ENCODE measurements at regions not wholly inside any gene's neighbourhood (a gene's known extent, or its start where the extent isn't known, plus 50 kb on each side); places are given as distances from the start of the nearest gene placed in this dataset.
"Not testable (repeated sequence)": the region's sequence is repeated elsewhere in the genome, so short reads cannot be mapped to it uniquely, and the experiment has no call there.

DNA sequence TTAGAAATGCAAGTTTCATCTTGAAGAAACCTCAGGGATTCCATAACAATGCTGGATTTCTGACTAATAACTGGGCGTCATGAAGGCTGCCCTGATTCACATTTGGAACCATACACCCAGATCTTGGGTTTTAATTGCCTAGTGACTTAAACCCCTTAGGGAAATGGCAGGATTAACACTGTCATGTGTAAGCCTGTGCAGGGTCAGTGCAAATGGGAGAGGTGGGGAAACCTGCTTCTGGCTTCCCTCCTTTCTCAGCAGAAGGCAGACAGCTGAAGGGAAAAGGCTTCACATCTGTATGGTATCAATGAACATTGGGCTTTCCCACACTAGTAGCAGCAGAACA is 364.2 kb downstream of the ANKRD30A start:
- WGBS, 3 donors: 68 to 91% (median 73%) methylated on average over 1 of the region's 1 CpG

DNA sequence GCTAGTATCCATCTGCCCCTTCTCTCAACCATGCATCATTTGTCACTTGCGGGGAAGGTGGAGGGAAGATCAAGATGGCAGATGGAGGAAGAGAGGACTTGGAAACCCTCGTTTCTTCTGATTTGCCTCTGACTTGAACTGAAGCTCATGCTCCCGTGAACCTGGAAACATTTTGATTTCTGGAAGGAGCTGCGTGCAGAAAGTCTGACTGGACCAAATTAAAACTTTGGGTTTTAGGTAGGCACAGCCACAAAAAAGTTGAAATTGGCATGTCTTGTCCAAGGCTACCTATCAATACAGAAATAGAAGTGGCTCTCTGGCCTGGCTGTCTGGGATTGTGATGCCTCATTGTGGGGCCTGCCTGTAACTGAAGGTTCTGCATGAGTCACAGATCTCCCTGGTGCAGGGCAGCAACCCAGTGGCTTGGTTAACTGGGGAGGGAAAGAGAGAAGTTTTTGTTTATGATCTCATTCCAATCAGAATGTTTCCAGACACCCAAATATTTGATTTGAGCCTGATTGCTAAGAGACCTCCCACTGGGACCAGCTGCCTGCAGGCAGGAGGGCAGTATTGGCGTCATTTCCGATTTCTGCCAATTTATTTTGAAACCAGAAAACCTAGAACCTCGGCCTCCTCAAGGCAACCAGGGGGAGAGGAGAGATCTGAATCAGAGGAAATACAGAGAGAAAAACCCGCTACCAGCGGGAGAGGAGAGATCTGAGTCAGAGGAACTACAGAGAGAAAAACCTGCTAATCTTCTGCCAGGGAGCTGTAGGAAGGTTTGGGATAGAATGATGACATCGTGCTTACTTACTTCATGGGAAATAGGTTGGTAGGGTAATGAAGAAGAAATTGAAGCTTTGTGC is 363.6 kb downstream of the ANKRD30A start:
- 46 to 75% (median 52%) methylated on average over 10 of the region's 10 CpGs for WGBS, 3 donors
- Histone ChIP-seq H3K27ac (no peak overlapping the region), H3K4me1 (no peaks in the 10 kb centered on the region), H3K27me3 (ENCODE audit: insufficient read depth in 3 of 3, low read length in 2 of 3) (no peaks in the 10 kb centered on the region), H3K4me3 (no peak overlapping the region), H3K9me3 (no peaks in the 10 kb centered on the region), H3K36me3 (ENCODE audit: insufficient read depth in 1 of 2, low read depth in 1 of 2) (no peaks in the 10 kb centered on the region)
- no peak for ATAC-seq
- TF ChIP-seq, protein P1, sequence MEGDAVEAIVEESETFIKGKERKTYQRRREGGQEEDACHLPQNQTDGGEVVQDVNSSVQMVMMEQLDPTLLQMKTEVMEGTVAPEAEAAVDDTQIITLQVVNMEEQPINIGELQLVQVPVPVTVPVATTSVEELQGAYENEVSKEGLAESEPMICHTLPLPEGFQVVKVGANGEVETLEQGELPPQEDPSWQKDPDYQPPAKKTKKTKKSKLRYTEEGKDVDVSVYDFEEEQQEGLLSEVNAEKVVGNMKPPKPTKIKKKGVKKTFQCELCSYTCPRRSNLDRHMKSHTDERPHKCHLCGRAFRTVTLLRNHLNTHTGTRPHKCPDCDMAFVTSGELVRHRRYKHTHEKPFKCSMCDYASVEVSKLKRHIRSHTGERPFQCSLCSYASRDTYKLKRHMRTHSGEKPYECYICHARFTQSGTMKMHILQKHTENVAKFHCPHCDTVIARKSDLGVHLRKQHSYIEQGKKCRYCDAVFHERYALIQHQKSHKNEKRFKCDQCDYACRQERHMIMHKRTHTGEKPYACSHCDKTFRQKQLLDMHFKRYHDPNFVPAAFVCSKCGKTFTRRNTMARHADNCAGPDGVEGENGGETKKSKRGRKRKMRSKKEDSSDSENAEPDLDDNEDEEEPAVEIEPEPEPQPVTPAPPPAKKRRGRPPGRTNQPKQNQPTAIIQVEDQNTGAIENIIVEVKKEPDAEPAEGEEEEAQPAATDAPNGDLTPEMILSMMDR (IDR thresholded peaks at IDR 0.05): no peak
- intact Hi-C loops (cut with DNase I): no loop called here
- no peak for DNase-seq

More for the DNA sequence above, 364.2 kb downstream of the ANKRD30A start:
- Histone ChIP-seq H3K4me1 (no peaks in the 10 kb centered on the region), H3K4me3 (no peak overlapping the region), H3K27me3 (ENCODE audit: insufficient read depth in 3 of 3, low read length in 2 of 3) (no peaks in the 10 kb centered on the region), H3K9me3 (no peaks in the 10 kb centered on the region), H3K36me3 (ENCODE audit: insufficient read depth in 1 of 2, low read depth in 1 of 2) (no peaks in the 10 kb centered on the region), H3K27ac (no peak overlapping the region)
- intact Hi-C loops (cut with DNase I): no loop called here
- TF ChIP-seq, protein P1 (IDR thresholded peaks at IDR 0.05): no peak
- DNase-seq (no peak), ATAC-seq (no peak)

DNA sequence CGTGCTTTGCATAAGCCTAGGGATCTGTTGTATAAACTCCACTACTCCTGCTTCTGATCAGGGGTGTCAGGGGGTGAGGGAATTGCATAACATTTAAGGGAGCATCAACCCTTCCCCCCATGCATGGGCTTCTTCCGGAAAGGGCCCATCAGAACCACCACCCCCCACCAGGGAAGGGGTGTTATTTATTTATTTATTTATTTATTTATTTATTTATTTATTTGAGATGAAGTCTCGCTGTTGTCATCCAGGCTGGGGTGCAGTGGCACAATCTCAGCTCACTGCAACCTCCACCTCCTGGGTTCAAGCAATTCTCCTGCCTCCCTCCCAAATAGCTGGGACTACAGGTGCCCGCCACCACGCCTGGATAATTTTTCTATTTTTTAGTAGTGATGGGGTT is 355.2 kb downstream of the ANKRD30A start:
- H3K9me3 ChIP-seq; H3K36me3 ChIP-seq (ENCODE audit: insufficient read depth in 1 of 2, low read depth in 1 of 2); ATAC-seq; DNase-seq; H3K4me3 ChIP-seq; H3K4me1 ChIP-seq; H3K27me3 ChIP-seq (ENCODE audit: insufficient read depth in 3 of 3, low read length in 2 of 3); intact Hi-C loops (cut with DNase I); H3K27ac ChIP-seq: not testable (repeated sequence)
- WGBS, 3 donors: 82 to 94% (median 90%) methylated on average over 5 of the region's 5 CpGs

DNA sequence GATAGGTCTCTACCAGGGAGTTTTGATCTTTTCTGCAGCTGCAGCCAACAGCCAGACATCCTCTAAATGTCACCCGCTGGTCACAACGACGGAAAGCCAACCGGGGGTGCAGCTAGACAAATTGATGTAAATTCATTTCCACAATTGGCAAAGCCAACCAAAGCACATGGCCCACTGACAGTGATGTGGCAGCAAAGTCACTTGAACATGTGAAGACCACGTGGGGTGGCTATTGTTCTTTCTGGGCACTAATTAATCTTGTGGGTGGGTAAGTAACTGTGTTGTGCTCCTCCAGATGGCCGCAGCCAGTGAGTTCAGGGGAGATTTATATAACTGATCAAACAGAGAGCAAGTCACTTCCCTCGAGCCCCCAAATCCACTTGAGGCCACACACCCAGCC is 354.1 kb downstream of the ANKRD30A start:
- ATAC-seq (no peak), DNase-seq (no peak)
- WGBS, 3 donors: 51 to 80% (median 61%) methylated on average over 7 of the region's 7 CpGs
- no peak overlapping the region for H3K27ac ChIP-seq
- H3K27me3 ChIP-seq (ENCODE audit: insufficient read depth in 3 of 3, low read length in 2 of 3): no peaks in the 10 kb centered on the region
- H3K9me3 ChIP-seq: no peaks in the 10 kb centered on the region
- intact Hi-C loops (cut with DNase I): no loop called here
- H3K4me3 ChIP-seq: no peak overlapping the region
- no peaks in the 10 kb centered on the region for H3K4me1 ChIP-seq
- TF ChIP-seq, protein P1 (IDR thresholded peaks at IDR 0.05): no peak
- H3K36me3 ChIP-seq (ENCODE audit: insufficient read depth in 1 of 2, low read depth in 1 of 2): no peaks in the 10 kb centered on the region

DNA sequence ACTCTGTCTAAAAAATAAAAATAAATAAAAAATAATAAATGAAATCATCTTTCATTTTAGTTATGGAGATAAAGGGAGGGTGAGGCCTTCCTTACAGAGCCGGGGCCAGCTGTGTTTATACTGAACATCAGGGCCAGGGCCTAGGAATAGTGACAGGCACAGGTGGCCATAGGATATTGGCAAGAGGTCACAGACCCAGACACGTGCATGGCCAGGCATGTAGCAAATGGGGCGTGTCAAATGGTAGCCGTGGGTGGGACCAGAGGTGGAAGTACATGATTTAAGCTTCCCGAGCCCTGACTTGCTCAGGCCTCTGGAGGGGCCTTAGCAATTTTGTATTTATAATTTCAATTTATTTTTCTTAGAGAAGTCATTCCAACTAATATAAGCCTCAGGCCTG is 353.0 kb downstream of the ANKRD30A start:
- no peak overlapping the region for H3K4me3 ChIP-seq
- H3K27me3 ChIP-seq (ENCODE audit: insufficient read depth in 3 of 3, low read length in 2 of 3): no peaks in the 10 kb centered on the region
- H3K4me1 ChIP-seq: no peaks in the 10 kb centered on the region
- intact Hi-C loops (cut with DNase I): no loop called here
- TF ChIP-seq, protein P1 (IDR thresholded peaks at IDR 0.05): no peak
- H3K27ac ChIP-seq: no peak overlapping the region
- 30 to 59% (median 36%) methylated on average over 5 of the region's 5 CpGs for WGBS, 3 donors
- no peaks in the 10 kb centered on the region for H3K9me3 ChIP-seq
- DNase-seq: no peak
- ATAC-seq: peak; percentile 39 to 49 (median 42)
- H3K36me3 ChIP-seq (ENCODE audit: insufficient read depth in 1 of 2, low read depth in 1 of 2): no peaks in the 10 kb centered on the region
